ENCODE measurements at regions not wholly inside any gene's neighbourhood (a gene's known extent, or its start where the extent isn't known, plus 50 kb on each side); places are given as distances from the start of the nearest gene placed in this dataset.
"Not testable (repeated sequence)": the region's sequence is repeated elsewhere in the genome, so short reads cannot be mapped to it uniquely, and the experiment has no call there.

GRCh38 chr14:81971911-81972310 lies 438.3 kb upstream of the SEL1L start:
- no peak for DNase-seq

DNA sequence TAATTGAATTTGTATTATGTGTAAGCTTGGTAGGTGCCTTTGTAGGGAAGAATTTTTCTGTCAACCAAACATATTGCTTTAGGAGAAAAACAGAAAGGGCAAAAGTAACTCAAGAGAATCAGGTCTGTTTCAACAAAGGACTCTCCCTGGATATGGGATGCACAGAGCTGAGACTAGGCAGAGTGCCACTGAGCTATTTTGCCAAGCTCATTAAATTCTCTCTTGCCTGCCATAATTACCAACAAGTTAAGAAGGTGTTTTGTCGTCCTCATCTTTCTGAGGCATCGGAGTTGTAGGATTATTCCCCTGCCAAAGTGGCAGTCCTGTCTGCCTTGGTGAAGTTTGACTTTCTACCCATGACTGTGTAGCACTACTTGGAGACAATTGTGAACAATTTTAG lies 438.9 kb upstream of the SEL1L start:
- DNase-seq = no peak

DNA sequence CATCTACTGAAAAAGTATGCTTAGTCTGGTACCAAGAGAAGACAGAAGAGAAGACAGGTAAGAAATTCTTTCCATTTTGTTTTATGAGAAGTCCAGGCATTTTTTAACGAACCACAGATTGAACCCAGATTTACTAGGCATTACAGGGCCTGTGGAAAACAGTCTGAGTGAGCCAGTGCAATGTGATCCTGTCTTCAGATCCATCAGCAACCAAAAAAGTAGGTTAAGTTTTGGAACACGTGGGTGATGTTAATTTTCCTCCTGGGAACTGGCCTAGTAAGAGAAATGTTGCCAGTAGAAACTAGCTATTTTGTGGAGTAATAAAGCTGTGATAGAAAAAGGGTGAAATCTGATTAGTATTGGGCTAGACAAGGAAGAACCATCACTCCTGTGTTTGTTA lies 440.9 kb upstream of the SEL1L start:
- DNase-seq = no peak

DNA sequence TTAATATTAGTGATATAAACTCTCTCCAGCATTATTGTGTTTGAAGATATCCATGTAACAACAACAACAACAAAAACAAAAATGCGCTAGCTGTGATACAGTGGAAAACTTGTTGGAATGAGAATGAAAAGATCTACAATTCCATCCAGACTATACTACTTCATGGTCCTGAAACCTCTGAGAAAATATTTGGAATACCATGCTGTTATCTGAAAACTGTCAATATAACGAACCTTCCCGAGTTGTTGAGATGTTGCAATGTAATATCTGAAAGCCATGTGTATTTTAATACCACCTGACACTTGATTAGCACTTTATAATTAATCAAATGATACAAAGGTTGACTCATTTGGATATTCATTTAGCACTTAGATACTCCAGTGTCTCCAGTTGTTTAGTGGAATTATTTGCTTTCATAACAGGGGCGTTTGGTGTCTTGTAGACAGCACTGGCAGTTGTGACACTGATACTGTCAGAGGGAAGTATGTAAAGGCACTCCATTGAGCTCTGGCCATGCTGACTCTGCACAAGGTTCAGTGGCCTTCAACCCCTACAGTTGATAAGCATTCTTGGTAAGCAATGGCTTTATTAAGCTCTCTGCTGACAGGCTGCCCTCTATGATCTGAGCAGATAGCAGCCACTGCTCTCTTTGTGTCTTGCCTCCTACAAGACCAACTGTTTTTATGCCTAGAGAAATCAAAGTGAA lies 447.1 kb upstream of the SEL1L start:
- DNase-seq = no peak

DNA sequence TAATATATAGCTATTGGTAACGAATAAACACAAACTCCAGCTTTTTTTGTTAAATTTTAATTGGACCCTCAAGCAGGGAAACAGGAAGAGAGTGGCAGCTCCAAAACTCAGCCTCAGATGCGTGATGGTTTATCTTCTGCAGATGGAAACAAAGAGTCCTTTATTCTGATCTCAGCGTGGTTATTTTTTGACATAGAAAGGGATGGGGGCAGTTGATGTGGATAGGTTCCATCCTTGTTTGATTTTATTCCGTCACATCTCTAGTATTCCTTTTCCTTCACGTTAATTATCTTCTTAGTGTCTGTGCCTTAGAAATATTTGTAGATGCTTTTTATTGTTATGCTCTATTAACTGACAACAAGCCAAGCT lies 447.6 kb upstream of the SEL1L start:
- DNase-seq = no peak

DNA sequence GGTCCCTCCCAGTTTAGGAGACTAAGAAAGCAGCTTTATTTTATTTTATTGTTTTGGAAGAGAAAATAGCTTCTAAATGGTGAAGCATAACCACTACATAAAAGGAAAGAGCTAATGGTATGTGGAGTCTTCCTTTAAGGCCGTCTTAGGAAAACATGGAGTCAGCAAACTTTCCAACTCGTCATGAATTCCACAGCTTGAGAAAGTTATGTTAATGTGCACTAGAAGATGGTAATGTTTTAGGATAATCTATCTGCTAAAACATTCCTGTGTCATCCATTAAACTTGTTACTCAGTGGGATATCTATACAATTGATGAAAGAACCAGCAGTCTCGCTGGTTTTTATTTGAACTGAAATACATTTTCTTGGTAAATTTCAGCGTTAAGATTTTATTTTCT lies 448.4 kb upstream of the SEL1L start:
- DNase-seq = no peak

DNA sequence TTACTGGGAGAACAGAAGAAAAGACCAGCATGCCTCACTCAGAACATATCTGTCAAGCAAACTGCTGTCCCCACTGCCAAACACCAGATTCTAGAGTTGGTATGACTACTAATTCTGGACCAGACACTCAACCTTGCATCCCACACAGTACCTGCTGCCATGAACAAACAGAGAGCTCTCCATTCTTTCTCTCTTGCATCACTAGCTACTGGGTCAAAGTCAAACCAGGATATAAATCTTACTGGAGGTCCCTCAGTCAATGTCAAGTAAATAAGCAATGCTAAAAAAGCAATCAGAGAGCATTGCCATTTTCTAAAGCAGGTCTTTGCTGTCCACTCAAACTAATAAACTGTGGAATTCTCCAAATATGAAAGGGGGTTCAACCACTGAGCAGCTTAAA lies 452.4 kb upstream of the SEL1L start:
- DNase-seq = no peak

DNA sequence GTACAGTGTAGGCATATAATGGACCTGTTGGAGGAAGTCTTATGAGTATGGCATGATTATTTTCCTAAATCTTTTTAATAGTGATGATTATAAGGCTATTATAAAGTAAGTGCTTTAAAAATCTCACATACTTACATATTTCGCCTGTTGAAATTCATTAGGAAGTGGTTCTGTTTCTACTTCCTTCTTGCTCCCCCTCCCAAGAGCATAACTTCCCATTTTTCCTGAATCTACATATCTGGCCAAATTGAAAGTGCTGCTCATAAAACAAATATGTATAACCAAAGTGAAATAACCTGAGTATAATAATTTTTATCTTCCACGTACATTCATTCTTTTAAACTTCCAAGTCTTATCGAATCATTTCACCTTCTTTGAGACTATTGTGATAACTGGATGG lies 455.6 kb upstream of the SEL1L start:
- no peak for DNase-seq

GRCh38 chr14:81990312-81990761 lies 456.7 kb upstream of the SEL1L start:
- peak; percentile 47 for DNase-seq

- DNase-seq = no peak
Measured at GRCh38 chr14:81991998-81992397, 458.3 kb upstream of the SEL1L start.

GRCh38 chr14:81993432-81993831 lies 459.8 kb upstream of the SEL1L start:
- DNase-seq = no peak

DNA sequence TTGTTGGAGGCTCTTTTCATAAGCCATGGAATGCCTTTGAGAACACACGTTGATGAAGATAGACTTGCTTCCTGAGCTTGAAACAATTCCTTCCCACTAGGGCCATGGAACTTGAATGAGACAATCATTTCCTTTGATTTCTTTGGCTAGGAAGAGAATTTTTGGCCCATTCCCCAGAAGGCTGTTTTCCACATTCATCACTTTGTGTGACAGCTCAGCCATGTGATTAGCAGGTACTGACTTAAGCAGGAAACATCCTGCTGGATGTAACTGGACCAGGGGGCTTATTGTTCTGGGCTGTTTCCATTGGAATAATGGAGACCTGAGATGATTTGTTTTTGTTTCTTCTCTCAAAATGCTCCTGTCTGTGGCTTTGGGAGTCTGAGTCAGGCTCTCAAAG lies 469.8 kb upstream of the SEL1L start:
- no peak for DNase-seq

DNA sequence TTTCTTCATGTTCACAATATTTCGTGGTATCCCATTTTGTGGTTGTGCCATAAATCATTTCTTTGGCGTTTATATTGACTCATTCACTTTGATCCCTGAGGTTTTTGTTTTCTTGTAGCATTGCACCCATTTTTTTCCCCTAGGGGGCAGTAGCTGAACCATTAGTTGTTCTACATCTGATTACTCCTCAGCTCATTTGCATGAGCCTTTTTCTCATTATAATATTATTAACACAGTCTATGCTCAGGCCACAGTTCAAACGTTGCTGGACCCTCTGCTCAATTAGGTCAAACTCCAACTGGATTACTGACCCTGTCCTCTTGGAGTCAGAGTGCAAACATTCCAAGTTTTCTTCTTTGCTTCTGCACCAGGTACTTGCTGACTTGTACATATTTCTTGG lies 475.4 kb upstream of the SEL1L start:
- DNase-seq = no peak

- DNase-seq = no peak
Measured at GRCh38 chr14:82009993-82010392, 476.3 kb upstream of the SEL1L start.

GRCh38 chr14:82011460-82011859 lies 477.8 kb upstream of the SEL1L start:
- no peak for DNase-seq

- DNase-seq = no peak
Measured at GRCh38 chr14:82029038-82029437, 495.4 kb upstream of the SEL1L start.

GRCh38 chr14:82035397-82035796 lies 501.7 kb upstream of the SEL1L start:
- no peak for DNase-seq

GRCh38 chr14:82038066-82038465 lies 504.4 kb upstream of the SEL1L start:
- not testable (repeated sequence) for DNase-seq

GRCh38 chr14:82045339-82045738 lies 511.7 kb upstream of the SEL1L start:
- DNase-seq = no peak

GRCh38 chr14:82046512-82047226 lies 513.0 kb upstream of the SEL1L start:
- DNase-seq = no peak

DNA sequence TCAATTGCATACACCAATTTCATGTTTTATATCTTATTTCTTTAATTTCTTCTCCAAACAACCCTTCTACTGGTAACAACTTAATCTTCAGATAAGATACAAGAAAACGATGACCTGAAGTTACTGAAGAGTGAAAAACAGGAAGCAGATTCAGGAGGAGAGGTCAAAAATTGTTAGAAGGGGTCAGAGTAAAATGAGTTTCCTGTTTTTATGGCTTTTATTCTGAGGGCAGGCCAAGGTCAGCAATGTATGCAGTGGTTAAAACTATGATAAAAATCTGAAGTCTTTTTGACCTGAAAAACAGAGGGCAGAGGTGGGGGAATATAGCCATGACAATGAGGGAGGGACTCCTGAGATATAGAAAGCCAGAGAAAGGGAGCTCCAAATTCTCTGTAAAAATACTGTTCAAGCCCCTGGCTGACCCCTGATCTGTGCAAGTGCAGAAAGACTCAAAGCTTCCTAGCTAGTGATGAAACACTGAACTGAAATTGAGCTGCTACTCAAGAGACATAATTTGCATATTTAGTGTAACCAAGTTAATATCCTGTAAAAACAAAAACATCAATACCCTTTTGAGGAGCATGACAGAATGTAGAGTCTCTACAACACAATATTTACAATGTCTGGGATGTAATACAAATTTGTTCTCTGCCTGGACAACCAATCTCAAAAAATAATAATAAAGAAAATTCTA lies 514.3 kb upstream of the SEL1L start:
- DNase-seq = no peak

- no peak for DNase-seq
Measured at GRCh38 chr14:82052778-82053177, 519.1 kb upstream of the SEL1L start.

DNA sequence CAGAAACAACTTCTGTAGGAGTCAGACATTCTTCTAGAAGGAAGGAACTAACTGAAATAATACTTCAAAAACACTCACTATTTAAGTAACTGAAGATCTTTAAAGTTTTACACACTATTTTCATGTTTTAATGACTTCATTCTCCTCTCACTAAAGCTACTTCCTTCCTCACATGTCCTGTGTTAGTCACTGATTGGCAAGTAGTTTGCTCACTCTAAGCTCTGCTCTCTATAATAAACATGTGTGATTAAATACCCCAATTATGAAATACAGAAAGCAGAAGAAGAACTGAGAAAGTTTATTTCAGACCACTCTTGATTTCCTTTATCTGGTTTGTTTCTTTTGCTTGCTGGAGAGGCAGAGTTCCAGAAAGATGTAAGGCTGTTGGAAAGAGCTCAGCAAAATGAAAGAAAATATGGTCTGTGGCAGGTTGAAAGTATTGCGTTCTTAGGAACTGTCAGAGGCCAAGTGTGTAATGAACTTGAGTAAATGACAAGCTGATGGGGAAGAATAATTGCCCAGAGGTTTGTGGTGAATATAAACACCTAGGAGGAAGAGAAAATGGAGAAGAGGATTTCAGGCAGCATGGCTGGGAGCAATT lies 522.0 kb upstream of the SEL1L start:
- no peak for DNase-seq

- DNase-seq = no peak
Measured at GRCh38 chr14:82060219-82060618, 526.6 kb upstream of the SEL1L start.

All from NCI-H2107 (cell line).